ENCODE measurements at regions not wholly inside any gene's neighbourhood (a gene's known extent, or its start where the extent isn't known, plus 50 kb on each side); places are given as distances from the start of the nearest gene placed in this dataset.

- TF ChIP-seq, protein P1, sequence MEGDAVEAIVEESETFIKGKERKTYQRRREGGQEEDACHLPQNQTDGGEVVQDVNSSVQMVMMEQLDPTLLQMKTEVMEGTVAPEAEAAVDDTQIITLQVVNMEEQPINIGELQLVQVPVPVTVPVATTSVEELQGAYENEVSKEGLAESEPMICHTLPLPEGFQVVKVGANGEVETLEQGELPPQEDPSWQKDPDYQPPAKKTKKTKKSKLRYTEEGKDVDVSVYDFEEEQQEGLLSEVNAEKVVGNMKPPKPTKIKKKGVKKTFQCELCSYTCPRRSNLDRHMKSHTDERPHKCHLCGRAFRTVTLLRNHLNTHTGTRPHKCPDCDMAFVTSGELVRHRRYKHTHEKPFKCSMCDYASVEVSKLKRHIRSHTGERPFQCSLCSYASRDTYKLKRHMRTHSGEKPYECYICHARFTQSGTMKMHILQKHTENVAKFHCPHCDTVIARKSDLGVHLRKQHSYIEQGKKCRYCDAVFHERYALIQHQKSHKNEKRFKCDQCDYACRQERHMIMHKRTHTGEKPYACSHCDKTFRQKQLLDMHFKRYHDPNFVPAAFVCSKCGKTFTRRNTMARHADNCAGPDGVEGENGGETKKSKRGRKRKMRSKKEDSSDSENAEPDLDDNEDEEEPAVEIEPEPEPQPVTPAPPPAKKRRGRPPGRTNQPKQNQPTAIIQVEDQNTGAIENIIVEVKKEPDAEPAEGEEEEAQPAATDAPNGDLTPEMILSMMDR (IDR thresholded peaks at IDR 0.05), result no peak
- TF ChIP-seq TEAD4 (IDR thresholded peaks at IDR 0.05; ENCODE audit: borderline replicate concordance, insufficient read depth) (no peak), FOXJ3 (CRISPR knock-in tag; IDR thresholded peaks at IDR 0.05) (no peak)
Observed at GRCh38 chr11:116427337-116427902, 345.4 kb downstream of the BUD13 start.

All from SK-N-SH (cell line).